ENCODE measurements at regions not wholly inside any gene's neighbourhood (a gene's known extent, or its start where the extent isn't known, plus 50 kb on each side); places are given as distances from the start of the nearest gene placed in this dataset.
"Not testable (repeated sequence)": the region's sequence is repeated elsewhere in the genome, so short reads cannot be mapped to it uniquely, and the experiment has no call there.

DNA sequence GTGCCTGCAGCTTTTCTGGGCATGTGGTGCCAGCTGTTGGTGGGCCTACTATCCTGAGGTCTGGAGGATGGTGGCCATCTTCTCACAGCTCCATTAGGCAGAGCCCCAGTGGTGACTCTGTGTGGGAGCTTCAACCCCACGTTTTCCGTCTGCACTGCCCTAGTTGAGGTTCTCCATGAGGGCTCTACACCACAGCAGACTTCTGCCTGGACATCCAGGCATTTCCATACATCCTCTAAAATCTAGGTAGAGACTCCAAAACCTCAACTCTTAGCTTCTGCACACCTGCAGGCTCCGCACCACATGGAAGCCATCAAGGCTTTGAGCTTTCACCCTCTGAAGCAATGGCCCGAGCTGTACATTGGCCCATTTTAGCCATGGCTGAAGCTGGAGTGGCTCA lies 153.3 kb upstream of the PGRMC2 start:
- TF ChIP-seq CTCF (IDR thresholded peaks at IDR 0.05): no peak
- POLR2A ChIA-PET: no interaction called here
- DNase-seq: no peak
- H3K27me3 Mint-ChIP-seq: no peaks in the 10 kb centered on the region
- H3K27ac Mint-ChIP-seq: no peak overlapping the region
- no peak for ATAC-seq (ENCODE audit: low read depth)
- peaks cover 13% of the 10 kb centered on the region for H3K36me3 Mint-ChIP-seq (ENCODE audit: low read depth)
- H3K4me3 Mint-ChIP-seq: no peak overlapping the region
- no peaks in the 10 kb centered on the region for H3K4me1 Mint-ChIP-seq
- peaks cover 29% of the 10 kb centered on the region for H3K9me3 Mint-ChIP-seq
- CTCF ChIA-PET: no interaction called here
- intact Hi-C loops (cut with micrococcal nuclease): no loop called here

GRCh38 chr4:128437023-128437422 lies 149.4 kb upstream of the PGRMC2 start:
- CTCF ChIA-PET; H3K4me1 Mint-ChIP-seq; intact Hi-C loops (cut with micrococcal nuclease): not testable (repeated sequence)

GRCh38 chr4:128429023-128429613 lies 141.5 kb upstream of the PGRMC2 start:
- H3K36me3 Mint-ChIP-seq (ENCODE audit: low read depth); H3K27me3 Mint-ChIP-seq; H3K4me1 Mint-ChIP-seq; ATAC-seq (ENCODE audit: low read depth); DNase-seq; POLR2A ChIA-PET; H3K4me3 Mint-ChIP-seq; H3K27ac Mint-ChIP-seq; intact Hi-C loops (cut with micrococcal nuclease); H3K9me3 Mint-ChIP-seq; CTCF ChIA-PET: not testable (repeated sequence)

More at GRCh38 chr4:128437023-128437422, 149.4 kb upstream of the PGRMC2 start:
- POLR2A ChIA-PET; H3K4me3 Mint-ChIP-seq; ATAC-seq (ENCODE audit: low read depth); H3K36me3 Mint-ChIP-seq (ENCODE audit: low read depth); H3K27ac Mint-ChIP-seq; DNase-seq; H3K27me3 Mint-ChIP-seq: not testable (repeated sequence)
- H3K9me3 Mint-ChIP-seq: peaks cover 10% of the 10 kb centered on the region

DNA sequence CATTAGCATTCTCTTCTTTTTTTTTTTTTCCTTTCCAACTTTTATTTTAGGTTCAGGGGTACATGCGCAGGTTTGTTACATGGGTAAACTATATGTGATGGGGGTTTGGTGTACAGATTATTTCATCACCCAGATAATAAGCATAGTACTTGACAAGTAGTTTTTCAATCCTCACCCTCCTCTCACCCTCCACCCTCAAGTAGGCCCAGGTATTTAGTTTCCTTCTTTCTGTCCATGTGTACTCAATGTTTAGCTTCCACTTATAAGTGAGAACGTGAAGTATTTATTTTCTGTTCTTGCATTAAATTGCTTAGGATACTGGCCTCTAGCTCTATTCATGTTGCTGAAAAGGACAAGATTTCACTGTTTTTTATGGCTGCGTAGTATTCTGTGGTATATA lies 140.8 kb upstream of the PGRMC2 start:
- no peak for DNase-seq
- no peak overlapping the region for H3K27ac Mint-ChIP-seq

GRCh38 chr4:128427832-128428366 lies 140.3 kb upstream of the PGRMC2 start:
- ChIA-PET POLR2A (no interaction called here), CTCF (no interaction called here)
- no peak for ATAC-seq (ENCODE audit: low read depth)
- TF ChIP-seq CTCF (IDR thresholded peaks at IDR 0.05): no peak
- intact Hi-C loops (cut with micrococcal nuclease): no loop called here
- Mint-ChIP-seq H3K27me3 (no peaks in the 10 kb centered on the region), H3K36me3 (ENCODE audit: low read depth) (no peaks in the 10 kb centered on the region), H3K4me3 (no peak overlapping the region), H3K9me3 (peaks cover 7% of the 10 kb centered on the region), H3K27ac (no peak overlapping the region), H3K4me1 (no peaks in the 10 kb centered on the region)
- DNase-seq: no peak

More for the DNA sequence above, 140.8 kb upstream of the PGRMC2 start:
- no peaks in the 10 kb centered on the region for H3K36me3 Mint-ChIP-seq (ENCODE audit: low read depth)
- ATAC-seq (ENCODE audit: low read depth): no peak
- H3K9me3 Mint-ChIP-seq: peaks cover 7% of the 10 kb centered on the region
- TF ChIP-seq CTCF (IDR thresholded peaks at IDR 0.05): no peak
- no peaks in the 10 kb centered on the region for H3K27me3 Mint-ChIP-seq
- no peak overlapping the region for H3K4me3 Mint-ChIP-seq
- ChIA-PET POLR2A (no interaction called here), CTCF (no interaction called here)
- intact Hi-C loops (cut with micrococcal nuclease): no loop called here
- H3K4me1 Mint-ChIP-seq: no peaks in the 10 kb centered on the region

- H3K4me1 Mint-ChIP-seq: no peaks in the 10 kb centered on the region
- H3K36me3 Mint-ChIP-seq (ENCODE audit: low read depth): no peaks in the 10 kb centered on the region
- H3K4me3 Mint-ChIP-seq: no peak overlapping the region
- POLR2A ChIA-PET: no interaction called here
- no peak overlapping the region for H3K27ac Mint-ChIP-seq
- intact Hi-C loops (cut with micrococcal nuclease): no loop called here
- CTCF ChIA-PET: no interaction called here
- peaks cover 3% of the 10 kb centered on the region for H3K9me3 Mint-ChIP-seq
- H3K27me3 Mint-ChIP-seq: no peaks in the 10 kb centered on the region
- no peak for TF ChIP-seq CTCF (IDR thresholded peaks at IDR 0.05)
- no peak for DNase-seq
- ATAC-seq (ENCODE audit: low read depth): no peak
Measured at GRCh38 chr4:128424527-128425497, 137.2 kb upstream of the PGRMC2 start.

DNA sequence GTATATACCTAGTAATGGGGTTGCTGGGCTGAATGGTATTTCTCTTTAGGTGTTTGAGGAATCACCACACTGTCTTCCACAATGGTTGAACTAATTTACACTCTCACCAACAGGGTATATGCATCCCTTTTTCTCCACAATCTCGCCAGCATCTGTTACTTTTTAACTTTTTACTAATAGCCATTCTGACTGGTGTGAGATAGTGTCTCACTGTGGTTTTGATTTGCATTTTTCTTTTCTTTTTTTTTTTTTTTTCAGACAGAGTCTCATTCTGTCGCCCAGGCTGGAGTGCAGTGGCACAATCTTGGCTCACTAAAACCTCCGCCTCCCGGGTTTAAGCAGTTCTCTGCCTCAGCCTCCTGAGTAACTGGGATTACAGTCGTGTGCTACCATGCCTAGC lies 134.7 kb upstream of the PGRMC2 start:
- intact Hi-C loops (cut with micrococcal nuclease); CTCF ChIA-PET; POLR2A ChIA-PET; DNase-seq; H3K4me3 Mint-ChIP-seq; ATAC-seq (ENCODE audit: low read depth); H3K27ac Mint-ChIP-seq; H3K9me3 Mint-ChIP-seq; H3K4me1 Mint-ChIP-seq; H3K27me3 Mint-ChIP-seq; H3K36me3 Mint-ChIP-seq (ENCODE audit: low read depth): not testable (repeated sequence)

Measured in activated B cell treated with CpG ODN at 0.5 μM for 24 hours (primary cell).